ENCODE measurements at regions not wholly inside any gene's neighbourhood (a gene's known extent, or its start where the extent isn't known, plus 50 kb on each side); places are given as distances from the start of the nearest gene placed in this dataset.

DNA sequence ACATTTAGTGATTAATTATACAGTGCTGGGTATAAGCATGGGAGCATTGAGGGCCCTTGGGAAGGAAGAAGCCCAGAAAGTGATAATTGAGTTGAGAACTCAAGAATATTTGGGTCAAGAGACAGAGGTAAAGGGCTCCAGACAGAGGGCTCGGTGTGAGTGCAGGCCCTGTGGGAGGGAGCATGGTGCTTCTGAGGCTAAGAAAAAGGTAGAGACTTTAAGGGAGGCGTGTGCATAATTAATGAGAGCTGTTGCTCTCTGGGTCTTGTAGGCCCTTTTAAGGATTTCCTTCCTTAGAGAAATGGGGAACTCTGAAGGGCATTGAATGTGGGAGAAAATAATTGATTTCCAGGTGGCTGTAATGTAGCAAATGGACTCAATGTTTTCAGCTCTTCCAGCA, 735.0 kb upstream of the POU3F3 start:
- TF ChIP-seq EP300 (conservative IDR thresholded peaks at IDR 0.05; ENCODE audit: poor library complexity, severe bottlenecking) (no peak), POLR2AphosphoS5 (IDR thresholded peaks at IDR 0.05) (no peak), TAF1 (IDR thresholded peaks at IDR 0.05; ENCODE audit: low read depth) (no peak), RAD21 (conservative IDR thresholded peaks at IDR 0.05) (no peak)
- TF ChIP-seq, protein P1, sequence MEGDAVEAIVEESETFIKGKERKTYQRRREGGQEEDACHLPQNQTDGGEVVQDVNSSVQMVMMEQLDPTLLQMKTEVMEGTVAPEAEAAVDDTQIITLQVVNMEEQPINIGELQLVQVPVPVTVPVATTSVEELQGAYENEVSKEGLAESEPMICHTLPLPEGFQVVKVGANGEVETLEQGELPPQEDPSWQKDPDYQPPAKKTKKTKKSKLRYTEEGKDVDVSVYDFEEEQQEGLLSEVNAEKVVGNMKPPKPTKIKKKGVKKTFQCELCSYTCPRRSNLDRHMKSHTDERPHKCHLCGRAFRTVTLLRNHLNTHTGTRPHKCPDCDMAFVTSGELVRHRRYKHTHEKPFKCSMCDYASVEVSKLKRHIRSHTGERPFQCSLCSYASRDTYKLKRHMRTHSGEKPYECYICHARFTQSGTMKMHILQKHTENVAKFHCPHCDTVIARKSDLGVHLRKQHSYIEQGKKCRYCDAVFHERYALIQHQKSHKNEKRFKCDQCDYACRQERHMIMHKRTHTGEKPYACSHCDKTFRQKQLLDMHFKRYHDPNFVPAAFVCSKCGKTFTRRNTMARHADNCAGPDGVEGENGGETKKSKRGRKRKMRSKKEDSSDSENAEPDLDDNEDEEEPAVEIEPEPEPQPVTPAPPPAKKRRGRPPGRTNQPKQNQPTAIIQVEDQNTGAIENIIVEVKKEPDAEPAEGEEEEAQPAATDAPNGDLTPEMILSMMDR (IDR thresholded peaks at IDR 0.05; ENCODE audit: poor library complexity, severe bottlenecking) = no peak
